Panc1 (cell line): ENCODE measurements at regions not wholly inside any gene's neighbourhood (a gene's known extent, or its start where the extent isn't known, plus 50 kb on each side); places are given as distances from the start of the nearest gene placed in this dataset.

Experiments used
- ATAC-seq: fragments of 200-7000 bp; cut with Tn5 transposase; 2 replicates; pipeline ENCODE4 v1.9.1; 2020; ENCODE audit warnings: mild to moderate bottlenecking, moderate library complexity
- BruUV-seq: library from RNA; stranded (reverse); fragments of 400-500 nt; replicated peaks from 2 replicates; lab custom pipeline; 2021; lab: Mats Ljungman, UMichigan
- CTCF ChIA-PET: fragments of 300-600 bp; sonication (Branson Sonifier 250); formaldehyde crosslinking; loops from one replicate; lab custom pipeline; 2022; ENCODE audit warnings: antibody characterized with exemption; lab: Charles Lee
- POLR2A ChIA-PET: fragments of 300-600 bp; sonication (Branson Sonifier 250); formaldehyde crosslinking; loops from one replicate; lab custom pipeline; 2022; ENCODE audit warnings: antibody characterized with exemption; lab: Charles Lee
- DNase-seq: peaks from one replicate; pipeline ENCODE4 v3.0.0-alpha.2; 2010; ENCODE audit warnings: low read depth, low spot score
- H3K27ac ChIP-seq: 2 replicates; pipeline ENCODE4 v1.5.1; 2011; ENCODE audit warnings: mild to moderate bottlenecking, low read length, inconsistent platforms
- H3K27me3 ChIP-seq: fragments of 200-500 bp; sonication (Bioruptor generic); 2 replicates; pipeline ENCODE4 v1.6.0; 2014; ENCODE audit warnings: low read length, inconsistent platforms; ENCODE audit not compliant: control insufficient read depth, insufficient read depth
- H3K36me3 ChIP-seq: fragments of 200-500 bp; sonication (Bioruptor generic); 2 replicates; pipeline ENCODE4 v1.5.1; 2014; ENCODE audit warnings: inconsistent platforms, mild to moderate bottlenecking, low read length, moderate library complexity; ENCODE audit not compliant: control insufficient read depth, insufficient read depth
- H3K4me1 ChIP-seq: 2 replicates; pipeline ENCODE4 v1.5.1; 2011; ENCODE audit warnings: inconsistent platforms, mild to moderate bottlenecking, low read length, moderate library complexity; ENCODE audit not compliant: control insufficient read depth, insufficient read depth
- H3K4me3 ChIP-seq, 2 experiments: 2 replicates each; pipeline ENCODE4 v1.5.1; 2011 to 2012; ENCODE audit warnings: low read depth in 2 of 2, low read length in 2 of 2, mild to moderate bottlenecking in 2 of 2, inconsistent platforms in 1 of 2, moderate library complexity in 1 of 2
- H3K9me3 ChIP-seq: fragments of 200-500 bp; sonication (Bioruptor generic); 2 replicates; pipeline ENCODE4 v1.5.1; 2014; ENCODE audit warnings: low read depth, mild to moderate bottlenecking, inconsistent platforms, low read length, moderate library complexity; ENCODE audit not compliant: control insufficient read depth, insufficient read depth
- POLR2AphosphoS5 ChIP-seq: IDR thresholded peaks from 2 replicates; pipeline ENCODE4 v1.6.1; 2012; ENCODE audit warnings: mild to moderate bottlenecking, low read depth, low read length, moderate library complexity
- REST ChIP-seq, 2 experiments: IDR thresholded peaks; 2 replicates each; pipeline ENCODE4 v1.6.1; 2011 to 2012; ENCODE audit warnings: low read depth in 2 of 2, control low read depth in 1 of 2, low read length in 1 of 2, mild to moderate bottlenecking in 1 of 2, moderate library complexity in 1 of 2; ENCODE audit not compliant: insufficient read depth in 1 of 2
- SIN3A ChIP-seq: IDR thresholded peaks from 2 replicates; pipeline ENCODE4 v1.6.1; 2012; ENCODE audit warnings: low read depth, mild to moderate bottlenecking, low read length, moderate library complexity, borderline replicate concordance; ENCODE audit not compliant: insufficient read depth
- TCF7L2 ChIP-seq: IDR thresholded peaks from 2 replicates; pipeline ENCODE4 v1.6.1; 2011; ENCODE audit warnings: mild to moderate bottlenecking, low read depth, low read length, inconsistent platforms
- in situ Hi-C: cut with HindIII; loops from 2 replicates; pipeline ENCODE4 v1.10.0; 2016; ENCODE audit warnings: low sequenced_read_pairs, low pct_unique_long_range_greater_than_20kb
- intact Hi-C: fragments of 100-400 bp; cut with micrococcal nuclease; formaldehyde crosslinking; loops from one replicate; pipeline ENCODE4 v1.10.0; 2022; ENCODE audit not compliant: unreplicated experiment
- TF ChIP-seq, protein P1 (sequence below): fragments of 450-650 bp; IDR thresholded peaks from 2 replicates; pipeline ENCODE4 v1.5.1; 2017; ENCODE audit warnings: mild to moderate bottlenecking

DNA sequence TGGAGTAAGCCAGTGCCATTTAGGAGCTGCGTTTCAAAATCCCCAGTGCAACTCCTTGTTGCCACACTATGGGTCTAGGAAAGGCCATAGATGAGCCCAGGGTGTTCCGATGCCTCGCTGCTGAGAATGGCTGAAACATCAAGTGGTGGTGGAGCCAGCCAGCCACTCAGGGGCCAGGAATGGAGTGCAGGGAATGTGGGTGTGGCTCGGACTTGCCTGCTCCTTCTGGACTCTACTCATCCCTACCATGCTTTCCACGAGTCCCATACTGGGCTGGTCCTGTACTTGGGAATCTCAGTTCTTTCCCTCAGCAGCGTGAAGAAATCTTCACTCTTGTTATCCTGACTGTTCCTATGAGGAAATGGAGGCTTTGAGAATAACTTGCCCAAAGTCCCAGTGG is 143.5 kb downstream of the INSIG2 start:
- CTCF ChIA-PET, result no interaction called here
- ATAC-seq (no peak), DNase-seq (no peak)
- no peak for TF ChIP-seq REST (IDR thresholded peaks at IDR 0.05; ENCODE audit: insufficient read depth in 1 of 2, low read depth in 2 of 2, low read length in 1 of 2)
- no peak for TF ChIP-seq TCF7L2
- no peak for TF ChIP-seq POLR2AphosphoS5
- TF ChIP-seq, protein P1, sequence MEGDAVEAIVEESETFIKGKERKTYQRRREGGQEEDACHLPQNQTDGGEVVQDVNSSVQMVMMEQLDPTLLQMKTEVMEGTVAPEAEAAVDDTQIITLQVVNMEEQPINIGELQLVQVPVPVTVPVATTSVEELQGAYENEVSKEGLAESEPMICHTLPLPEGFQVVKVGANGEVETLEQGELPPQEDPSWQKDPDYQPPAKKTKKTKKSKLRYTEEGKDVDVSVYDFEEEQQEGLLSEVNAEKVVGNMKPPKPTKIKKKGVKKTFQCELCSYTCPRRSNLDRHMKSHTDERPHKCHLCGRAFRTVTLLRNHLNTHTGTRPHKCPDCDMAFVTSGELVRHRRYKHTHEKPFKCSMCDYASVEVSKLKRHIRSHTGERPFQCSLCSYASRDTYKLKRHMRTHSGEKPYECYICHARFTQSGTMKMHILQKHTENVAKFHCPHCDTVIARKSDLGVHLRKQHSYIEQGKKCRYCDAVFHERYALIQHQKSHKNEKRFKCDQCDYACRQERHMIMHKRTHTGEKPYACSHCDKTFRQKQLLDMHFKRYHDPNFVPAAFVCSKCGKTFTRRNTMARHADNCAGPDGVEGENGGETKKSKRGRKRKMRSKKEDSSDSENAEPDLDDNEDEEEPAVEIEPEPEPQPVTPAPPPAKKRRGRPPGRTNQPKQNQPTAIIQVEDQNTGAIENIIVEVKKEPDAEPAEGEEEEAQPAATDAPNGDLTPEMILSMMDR, result no peak
- no peak for TF ChIP-seq SIN3A
- H3K27me3 ChIP-seq, result no peaks in the 10 kb centered on the region
- BruUV-seq, result no TSS peak
- intact Hi-C loops, result no loop called here
- H3K4me1 ChIP-seq, result no peaks in the 10 kb centered on the region
- in situ Hi-C loops, result no loop called here
- no peaks in the 10 kb centered on the region for H3K36me3 ChIP-seq
- no peaks in the 10 kb centered on the region for H3K9me3 ChIP-seq
- H3K27ac ChIP-seq, result no peak overlapping the region
- H3K4me3 ChIP-seq, result no peak overlapping the region
- POLR2A ChIA-PET, result no interaction called here

DNA sequence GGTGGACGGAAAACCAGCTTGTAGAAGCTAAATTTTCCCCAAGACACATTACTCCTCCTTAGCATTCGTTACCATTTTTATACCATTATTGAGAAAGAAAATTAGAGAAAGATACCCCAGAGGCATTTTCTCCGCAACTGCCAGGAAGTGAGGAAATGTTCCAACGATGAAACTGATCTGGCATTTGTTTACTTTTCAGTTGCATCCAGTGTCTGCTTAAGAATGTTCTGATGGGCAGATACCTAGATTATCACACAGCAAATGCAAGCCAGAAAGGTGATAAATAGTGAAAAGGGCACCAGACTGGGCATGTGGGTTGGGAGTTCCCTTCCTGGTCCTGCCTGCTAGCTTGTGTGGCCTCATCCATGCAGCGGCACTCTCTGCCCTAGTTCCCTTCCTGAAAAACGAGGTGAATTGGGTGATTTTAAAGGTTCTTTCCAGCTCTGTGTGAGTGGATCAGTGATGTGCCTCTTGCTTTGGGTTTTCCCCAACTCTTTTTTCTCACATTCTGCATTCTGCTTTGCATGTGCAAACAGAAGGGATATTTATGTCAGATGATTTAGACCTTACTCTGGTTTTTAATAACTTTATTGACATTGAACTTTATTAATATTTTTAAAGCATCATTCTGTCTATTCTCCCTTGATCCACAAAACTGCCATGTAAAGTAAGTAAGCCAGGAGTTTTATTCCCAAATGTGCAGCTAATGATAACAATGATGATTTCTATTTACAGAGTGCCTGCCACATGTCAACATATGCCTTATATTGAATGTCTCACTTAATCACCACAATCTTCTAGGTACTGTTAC is 139.6 kb downstream of the INSIG2 start:
- Histone ChIP-seq H3K36me3 (no peaks in the 10 kb centered on the region), H3K4me3 (no peak overlapping the region), H3K4me1 (no peaks in the 10 kb centered on the region), H3K9me3 (no peaks in the 10 kb centered on the region), H3K27ac (no peak overlapping the region), H3K27me3 (peaks cover 7% of the 10 kb centered on the region)
- DNase-seq (no peak), ATAC-seq (no peak)
- ChIA-PET POLR2A (no interaction called here), CTCF (no interaction called here)
- BruUV-seq, result no TSS peak
- TF ChIP-seq SIN3A (no peak), TCF7L2 (no peak), POLR2AphosphoS5 (no peak), REST (IDR thresholded peaks at IDR 0.05; ENCODE audit: insufficient read depth in 1 of 2, low read depth in 2 of 2, low read length in 1 of 2) (no peak)
- TF ChIP-seq, protein P1, result no peak
- intact Hi-C loops, result no loop called here
- in situ Hi-C loops, result no loop called here
